SKM-1 treated with dmso at 0.1 percent for 144 hours (cell line): ENCODE measurements at regions not wholly inside any gene's neighbourhood (a gene's known extent, or its start where the extent isn't known, plus 50 kb on each side); places are given as distances from the start of the nearest gene placed in this dataset.

Experiments
- DNase-seq: peaks from one replicate; lab custom pipeline; 2025; ENCODE audit not compliant: unreplicated experiment; lab: John Stamatoyannopoulos, UW

- DNase-seq = no peak
Measured at GRCh38 chr15:61499376-61499775, 270.3 kb upstream of the RORA start.

- no peak for DNase-seq
Measured at GRCh38 chr15:61489571-61489970, 260.5 kb upstream of the RORA start.

GRCh38 chr15:61483599-61483998, 254.5 kb upstream of the RORA start:
- DNase-seq = no peak

GRCh38 chr15:61481886-61482285, 252.8 kb upstream of the RORA start:
- DNase-seq = no peak

- DNase-seq = no peak
Measured at GRCh38 chr15:61480863-61481262, 251.8 kb upstream of the RORA start.

- DNase-seq = no peak
Measured at GRCh38 chr15:61480295-61480694, 251.2 kb upstream of the RORA start.

- no peak for DNase-seq
Measured at GRCh38 chr15:61479613-61480012, 250.5 kb upstream of the RORA start.

GRCh38 chr15:61476741-61477140, 247.6 kb upstream of the RORA start:
- no peak for DNase-seq

- no peak for DNase-seq
Measured at GRCh38 chr15:61474796-61475195, 245.7 kb upstream of the RORA start.

- DNase-seq = no peak
Measured at GRCh38 chr15:61467823-61468222, 238.7 kb upstream of the RORA start.

- no peak for DNase-seq
Measured at GRCh38 chr15:61459785-61460707, 230.9 kb upstream of the RORA start.

GRCh38 chr15:61457050-61457733, 228.1 kb upstream of the RORA start:
- no peak for DNase-seq

GRCh38 chr15:61449186-61449702, 220.1 kb upstream of the RORA start:
- DNase-seq = no peak

GRCh38 chr15:61447981-61448380, 218.9 kb upstream of the RORA start:
- no peak for DNase-seq

GRCh38 chr15:61444585-61444984, 215.5 kb upstream of the RORA start:
- DNase-seq = no peak

- no peak for DNase-seq
Measured at GRCh38 chr15:61442821-61443220, 213.7 kb upstream of the RORA start.

GRCh38 chr15:61441891-61442290, 212.8 kb upstream of the RORA start:
- no peak for DNase-seq

GRCh38 chr15:61426466-61426865, 197.4 kb upstream of the RORA start:
- no peak for DNase-seq

- DNase-seq = no peak
Measured at GRCh38 chr15:61425934-61426333, 196.8 kb upstream of the RORA start.

- no peak for DNase-seq
Measured at GRCh38 chr15:61422773-61423172, 193.7 kb upstream of the RORA start.

GRCh38 chr15:61421938-61422337, 192.8 kb upstream of the RORA start:
- no peak for DNase-seq

- DNase-seq = no peak
Measured at GRCh38 chr15:61421470-61421869, 192.4 kb upstream of the RORA start.
